ENCODE measurements at regions not wholly inside any gene's neighbourhood (a gene's known extent, or its start where the extent isn't known, plus 50 kb on each side); places are given as distances from the start of the nearest gene placed in this dataset.
"Not testable (repeated sequence)": the region's sequence is repeated elsewhere in the genome, so short reads cannot be mapped to it uniquely, and the experiment has no call there.

- no peak for DNase-seq
Measured at GRCh38 chr3:18234717-18235335, 190.3 kb downstream of the SATB1 start.

DNA sequence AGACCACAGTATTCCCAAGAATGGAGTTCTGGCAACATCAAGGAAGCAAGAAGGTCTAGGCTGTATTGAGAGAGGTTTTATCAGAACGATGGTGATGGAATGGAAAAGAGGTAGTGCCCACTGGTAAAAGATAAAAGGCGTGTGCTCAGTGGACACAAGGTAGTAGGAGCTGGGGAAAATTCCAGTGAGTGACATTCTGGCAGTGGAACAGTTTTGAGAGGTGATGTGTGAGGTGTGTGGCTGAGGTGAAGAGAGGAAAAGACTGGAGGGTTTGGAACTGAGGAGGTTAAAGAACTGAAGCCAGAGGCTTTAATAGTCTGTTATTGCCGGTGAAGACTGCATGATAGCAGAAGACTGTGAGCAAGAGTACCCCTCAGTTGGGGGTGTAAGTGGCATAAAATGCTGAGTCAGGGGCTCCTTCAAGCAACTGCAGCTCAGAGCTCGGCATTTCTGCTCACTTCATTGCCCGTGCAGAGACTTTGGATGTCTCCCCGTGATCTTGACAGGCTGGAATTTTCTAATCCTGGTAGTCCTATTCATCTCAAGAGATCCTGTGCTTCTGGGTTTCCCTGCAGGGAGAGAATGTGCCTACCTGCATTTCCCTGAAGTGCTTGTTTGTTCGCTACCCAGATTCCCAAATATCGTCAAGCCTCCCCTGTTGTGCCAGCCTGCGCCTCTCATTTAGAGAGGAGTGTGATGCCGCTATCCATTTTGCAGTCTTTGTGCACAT, 191.0 kb downstream of the SATB1 start:
- DNase-seq = no peak

DNA sequence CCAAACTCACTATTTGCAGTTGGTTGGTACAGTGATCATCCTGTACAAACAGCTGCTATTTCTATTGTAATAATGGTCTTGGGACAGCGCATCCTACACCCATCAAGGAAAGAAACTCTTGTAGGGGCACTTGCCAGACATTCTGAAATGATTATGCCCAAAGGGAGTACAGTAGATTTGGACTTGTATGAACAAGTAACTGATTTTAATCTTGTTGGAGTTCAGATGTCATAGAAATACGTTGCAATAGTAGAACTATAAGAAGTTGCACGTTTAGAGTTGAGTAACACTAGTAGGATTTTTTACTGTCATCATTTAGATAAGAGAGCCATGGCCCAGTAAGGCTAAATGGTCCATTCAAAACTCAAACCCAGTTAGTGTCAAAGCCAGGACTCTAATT, 192.8 kb downstream of the SATB1 start:
- no peak for DNase-seq

- DNase-seq = no peak
Measured at GRCh38 chr3:18228060-18228459, 197.1 kb downstream of the SATB1 start.

GRCh38 chr3:18225709-18226108, 199.4 kb downstream of the SATB1 start:
- DNase-seq = no peak

- DNase-seq = no peak
Measured at GRCh38 chr3:18224426-18224825, 200.7 kb downstream of the SATB1 start.

- no peak for DNase-seq
Measured at GRCh38 chr3:18223974-18224373, 201.2 kb downstream of the SATB1 start.

- DNase-seq = no peak
Measured at GRCh38 chr3:18223571-18223970, 201.6 kb downstream of the SATB1 start.

DNA sequence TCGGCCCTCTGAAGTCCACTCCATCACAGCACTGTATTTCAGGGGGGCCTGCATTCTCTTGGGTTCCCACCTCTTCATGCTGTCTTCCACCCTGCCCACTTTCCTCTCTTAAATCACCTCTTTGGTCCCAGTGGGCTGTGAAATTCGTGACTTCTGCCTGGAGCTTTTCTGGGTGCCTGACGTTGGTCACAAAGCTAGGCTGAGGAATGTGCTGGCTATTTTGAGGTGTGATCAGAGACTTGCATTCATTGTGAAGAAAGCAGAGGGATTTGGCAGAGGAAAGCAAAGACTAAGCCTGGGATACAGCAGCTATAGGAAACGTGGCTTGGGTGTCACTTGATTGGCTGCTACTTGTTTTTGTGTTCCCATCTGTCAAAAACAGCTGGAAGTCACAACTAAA, 202.5 kb downstream of the SATB1 start:
- no peak for DNase-seq

- no peak for DNase-seq
Measured at GRCh38 chr3:18217507-18218174, 207.5 kb downstream of the SATB1 start.

- DNase-seq = no peak
Measured at GRCh38 chr3:18216996-18217395, 208.1 kb downstream of the SATB1 start.

GRCh38 chr3:18215639-18216038, 209.5 kb downstream of the SATB1 start:
- no peak for DNase-seq

DNA sequence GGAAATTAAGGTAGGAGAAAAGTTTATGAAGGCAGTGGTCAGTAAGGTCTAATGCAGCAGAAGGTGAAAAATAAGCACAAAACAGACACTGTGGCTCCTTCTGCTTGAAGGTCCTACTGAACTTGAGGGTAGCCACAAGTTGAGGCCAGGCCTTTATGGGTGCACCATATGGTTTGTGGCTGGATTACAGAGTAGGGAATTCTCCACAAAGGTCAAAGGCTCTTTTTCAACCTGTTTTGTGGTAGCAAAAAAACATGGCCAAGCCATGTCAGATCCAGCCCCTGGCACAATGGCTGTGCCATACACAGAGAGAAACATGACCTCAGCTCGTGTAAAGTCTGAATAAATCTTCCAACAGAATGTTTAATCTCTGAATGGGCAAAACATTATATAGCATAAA, 214.0 kb downstream of the SATB1 start:
- no peak for DNase-seq

GRCh38 chr3:18208856-18209255, 216.3 kb downstream of the SATB1 start:
- DNase-seq = no peak

- DNase-seq = no peak
Measured at GRCh38 chr3:18208091-18208490, 217.0 kb downstream of the SATB1 start.

- DNase-seq = no peak
Measured at GRCh38 chr3:18207226-18207625, 217.9 kb downstream of the SATB1 start.

GRCh38 chr3:18205701-18206100, 219.4 kb downstream of the SATB1 start:
- not testable (repeated sequence) for DNase-seq

GRCh38 chr3:18201315-18201714, 223.8 kb downstream of the SATB1 start:
- DNase-seq = no peak

- DNase-seq = no peak
Measured at GRCh38 chr3:18199757-18200156, 225.4 kb downstream of the SATB1 start.

DNA sequence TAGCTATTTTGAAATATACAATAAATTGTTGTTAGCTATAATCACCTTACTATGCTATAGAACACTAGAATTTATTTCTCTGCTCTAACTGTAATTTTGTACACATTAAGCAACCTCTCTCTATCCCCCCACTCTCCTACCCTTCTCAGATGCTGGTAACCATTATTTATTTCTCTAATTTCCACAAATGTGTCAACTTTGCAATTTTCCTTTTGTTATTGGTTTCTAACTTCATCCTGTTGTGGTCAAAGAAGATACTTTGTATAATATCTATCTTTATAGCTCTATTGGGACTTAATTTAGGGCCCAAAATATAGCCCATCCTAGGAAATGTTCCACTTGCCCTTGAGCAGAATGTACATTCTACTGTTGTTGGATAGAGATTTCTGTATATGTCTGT, 229.3 kb downstream of the SATB1 start:
- DNase-seq = no peak

DNA sequence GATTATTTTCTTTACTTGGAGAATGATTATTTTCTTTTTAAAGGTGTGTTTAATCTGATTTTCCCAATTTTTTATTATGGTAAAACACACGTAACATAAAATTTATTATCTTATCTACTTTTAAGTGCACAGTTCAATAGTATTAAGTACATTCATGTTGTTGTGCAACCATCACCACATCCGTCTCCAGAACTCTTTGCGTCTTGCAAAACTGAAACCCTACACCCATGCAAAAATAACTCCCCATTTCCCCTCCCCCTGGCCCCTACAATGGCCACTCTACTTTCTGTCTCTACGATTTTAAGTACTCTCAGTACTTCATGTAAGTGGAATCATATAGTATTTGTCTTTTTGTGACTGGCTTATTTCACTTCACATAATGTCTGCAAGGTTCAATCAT, 230.7 kb downstream of the SATB1 start:
- DNase-seq = no peak

- no peak for DNase-seq
Measured at GRCh38 chr3:18190646-18191045, 234.5 kb downstream of the SATB1 start.

- DNase-seq = no peak
Measured at GRCh38 chr3:18189282-18190050, 235.7 kb downstream of the SATB1 start.

DNA sequence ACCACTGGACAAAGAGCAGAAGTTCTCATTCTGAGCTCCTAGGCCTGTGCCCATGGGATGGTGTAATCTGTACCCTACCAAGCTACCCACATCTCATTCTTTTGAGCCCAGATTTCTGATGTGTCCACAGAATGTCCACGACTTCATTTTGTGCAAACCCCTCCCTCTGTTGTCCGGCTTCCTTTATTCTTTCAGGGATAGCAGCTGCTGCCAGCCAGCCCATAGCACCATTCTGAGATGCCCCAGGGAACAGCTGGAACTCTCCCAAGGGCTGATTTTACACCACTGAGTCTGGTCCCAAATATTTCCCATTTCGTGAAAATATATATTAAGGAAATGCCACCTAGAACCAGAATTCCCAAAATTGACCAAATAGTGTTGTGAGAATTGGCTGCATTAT, 236.6 kb downstream of the SATB1 start:
- DNase-seq = no peak
